ENCODE measurements at regions not wholly inside any gene's neighbourhood (a gene's known extent, or its start where the extent isn't known, plus 50 kb on each side); places are given as distances from the start of the nearest gene placed in this dataset.

DNA sequence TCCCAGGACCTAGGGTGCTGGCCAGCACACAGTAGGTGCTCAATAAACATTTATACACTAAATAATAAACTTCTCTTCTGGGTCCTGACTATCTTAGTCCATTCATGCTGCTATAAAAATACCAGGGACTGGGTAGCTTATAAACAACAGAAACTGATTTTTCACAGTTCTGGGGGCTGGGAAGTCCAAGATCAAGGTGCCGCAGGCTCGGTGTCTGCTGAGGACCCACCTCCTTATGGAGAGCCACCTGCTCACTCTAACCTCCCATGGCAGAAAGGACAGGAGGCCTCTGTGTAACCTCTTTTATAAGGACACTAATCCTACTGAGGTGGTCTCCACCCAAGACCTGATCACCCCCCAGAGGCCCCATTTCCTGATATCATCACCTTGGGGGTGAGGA is 114.4 kb upstream of the IQSEC1 start:
- TF ChIP-seq, protein P1, sequence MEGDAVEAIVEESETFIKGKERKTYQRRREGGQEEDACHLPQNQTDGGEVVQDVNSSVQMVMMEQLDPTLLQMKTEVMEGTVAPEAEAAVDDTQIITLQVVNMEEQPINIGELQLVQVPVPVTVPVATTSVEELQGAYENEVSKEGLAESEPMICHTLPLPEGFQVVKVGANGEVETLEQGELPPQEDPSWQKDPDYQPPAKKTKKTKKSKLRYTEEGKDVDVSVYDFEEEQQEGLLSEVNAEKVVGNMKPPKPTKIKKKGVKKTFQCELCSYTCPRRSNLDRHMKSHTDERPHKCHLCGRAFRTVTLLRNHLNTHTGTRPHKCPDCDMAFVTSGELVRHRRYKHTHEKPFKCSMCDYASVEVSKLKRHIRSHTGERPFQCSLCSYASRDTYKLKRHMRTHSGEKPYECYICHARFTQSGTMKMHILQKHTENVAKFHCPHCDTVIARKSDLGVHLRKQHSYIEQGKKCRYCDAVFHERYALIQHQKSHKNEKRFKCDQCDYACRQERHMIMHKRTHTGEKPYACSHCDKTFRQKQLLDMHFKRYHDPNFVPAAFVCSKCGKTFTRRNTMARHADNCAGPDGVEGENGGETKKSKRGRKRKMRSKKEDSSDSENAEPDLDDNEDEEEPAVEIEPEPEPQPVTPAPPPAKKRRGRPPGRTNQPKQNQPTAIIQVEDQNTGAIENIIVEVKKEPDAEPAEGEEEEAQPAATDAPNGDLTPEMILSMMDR (IDR thresholded peaks at IDR 0.05) = no peak
- TF ChIP-seq POLR2A (IDR thresholded peaks at IDR 0.05) = no peak
